ENCODE measurements at regions not wholly inside any gene's neighbourhood (a gene's known extent, or its start where the extent isn't known, plus 50 kb on each side); places are given as distances from the start of the nearest gene placed in this dataset.

DNA sequence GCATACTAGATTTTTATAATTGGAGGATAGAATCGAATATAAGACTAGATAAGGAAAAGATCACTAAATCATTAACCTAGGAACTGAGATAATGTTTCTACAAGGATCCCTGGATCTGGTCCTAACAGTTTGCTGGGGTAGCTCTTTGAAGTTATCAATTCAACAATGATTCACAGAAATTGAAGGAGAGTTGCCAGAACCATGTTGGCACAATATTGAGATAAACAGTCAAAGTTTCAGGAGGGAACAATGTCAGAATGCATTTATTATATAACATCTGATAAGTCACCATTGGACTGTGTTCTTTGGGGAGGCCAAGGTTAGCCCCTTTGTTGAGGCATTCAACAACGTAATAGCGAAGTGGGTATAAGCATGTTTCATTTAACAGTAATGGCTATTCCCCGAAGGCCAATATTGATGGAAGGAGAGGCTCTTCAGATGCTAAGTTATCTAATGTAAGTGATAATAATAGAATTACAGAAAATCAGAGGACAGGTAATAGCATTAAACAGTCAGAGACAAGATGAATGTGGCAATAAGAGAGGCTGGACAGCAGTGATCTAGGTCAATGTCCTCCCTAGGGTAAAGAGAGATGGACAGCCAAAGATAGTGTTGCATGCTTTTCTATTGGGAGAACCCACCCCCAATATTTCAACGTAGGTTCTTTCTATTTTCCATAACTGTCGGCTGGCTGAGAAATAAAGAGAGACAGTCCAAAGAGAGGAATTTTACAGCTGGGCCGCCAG is 604.8 kb upstream of the GYPC start:
- TF ChIP-seq, protein P1, sequence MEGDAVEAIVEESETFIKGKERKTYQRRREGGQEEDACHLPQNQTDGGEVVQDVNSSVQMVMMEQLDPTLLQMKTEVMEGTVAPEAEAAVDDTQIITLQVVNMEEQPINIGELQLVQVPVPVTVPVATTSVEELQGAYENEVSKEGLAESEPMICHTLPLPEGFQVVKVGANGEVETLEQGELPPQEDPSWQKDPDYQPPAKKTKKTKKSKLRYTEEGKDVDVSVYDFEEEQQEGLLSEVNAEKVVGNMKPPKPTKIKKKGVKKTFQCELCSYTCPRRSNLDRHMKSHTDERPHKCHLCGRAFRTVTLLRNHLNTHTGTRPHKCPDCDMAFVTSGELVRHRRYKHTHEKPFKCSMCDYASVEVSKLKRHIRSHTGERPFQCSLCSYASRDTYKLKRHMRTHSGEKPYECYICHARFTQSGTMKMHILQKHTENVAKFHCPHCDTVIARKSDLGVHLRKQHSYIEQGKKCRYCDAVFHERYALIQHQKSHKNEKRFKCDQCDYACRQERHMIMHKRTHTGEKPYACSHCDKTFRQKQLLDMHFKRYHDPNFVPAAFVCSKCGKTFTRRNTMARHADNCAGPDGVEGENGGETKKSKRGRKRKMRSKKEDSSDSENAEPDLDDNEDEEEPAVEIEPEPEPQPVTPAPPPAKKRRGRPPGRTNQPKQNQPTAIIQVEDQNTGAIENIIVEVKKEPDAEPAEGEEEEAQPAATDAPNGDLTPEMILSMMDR (IDR thresholded peaks at IDR 0.05; ENCODE audit: low read length), result no peak
- no peak for TF ChIP-seq EZH2phosphoT487 (IDR thresholded peaks at IDR 0.05; ENCODE audit: low read length)
